ENCODE measurements at regions not wholly inside any gene's neighbourhood (a gene's known extent, or its start where the extent isn't known, plus 50 kb on each side); places are given as distances from the start of the nearest gene placed in this dataset.

GRCh38 chr12:92462527-92462926 is 240.3 kb upstream of the PLEKHG7 start:
- H3K27me3 ChIP-seq (replicated peaks; ENCODE audit: control insufficient read depth, insufficient read depth, low read length) = no peaks in the 10 kb centered on the region
- DNase-seq (ENCODE audit: extremely low read depth, insufficient read length) = no peak
- TF ChIP-seq, protein P1, sequence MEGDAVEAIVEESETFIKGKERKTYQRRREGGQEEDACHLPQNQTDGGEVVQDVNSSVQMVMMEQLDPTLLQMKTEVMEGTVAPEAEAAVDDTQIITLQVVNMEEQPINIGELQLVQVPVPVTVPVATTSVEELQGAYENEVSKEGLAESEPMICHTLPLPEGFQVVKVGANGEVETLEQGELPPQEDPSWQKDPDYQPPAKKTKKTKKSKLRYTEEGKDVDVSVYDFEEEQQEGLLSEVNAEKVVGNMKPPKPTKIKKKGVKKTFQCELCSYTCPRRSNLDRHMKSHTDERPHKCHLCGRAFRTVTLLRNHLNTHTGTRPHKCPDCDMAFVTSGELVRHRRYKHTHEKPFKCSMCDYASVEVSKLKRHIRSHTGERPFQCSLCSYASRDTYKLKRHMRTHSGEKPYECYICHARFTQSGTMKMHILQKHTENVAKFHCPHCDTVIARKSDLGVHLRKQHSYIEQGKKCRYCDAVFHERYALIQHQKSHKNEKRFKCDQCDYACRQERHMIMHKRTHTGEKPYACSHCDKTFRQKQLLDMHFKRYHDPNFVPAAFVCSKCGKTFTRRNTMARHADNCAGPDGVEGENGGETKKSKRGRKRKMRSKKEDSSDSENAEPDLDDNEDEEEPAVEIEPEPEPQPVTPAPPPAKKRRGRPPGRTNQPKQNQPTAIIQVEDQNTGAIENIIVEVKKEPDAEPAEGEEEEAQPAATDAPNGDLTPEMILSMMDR (IDR thresholded peaks at IDR 0.05; ENCODE audit: insufficient read depth, low read length, poor library complexity, severe bottlenecking) = no peak
- no peaks in the 10 kb centered on the region for H3K36me3 ChIP-seq (ENCODE audit: control insufficient read depth, insufficient read depth, low read length)
- H3K4me3 ChIP-seq (replicated peaks; ENCODE audit: low read depth, low read length) = no peak overlapping the region

DNA sequence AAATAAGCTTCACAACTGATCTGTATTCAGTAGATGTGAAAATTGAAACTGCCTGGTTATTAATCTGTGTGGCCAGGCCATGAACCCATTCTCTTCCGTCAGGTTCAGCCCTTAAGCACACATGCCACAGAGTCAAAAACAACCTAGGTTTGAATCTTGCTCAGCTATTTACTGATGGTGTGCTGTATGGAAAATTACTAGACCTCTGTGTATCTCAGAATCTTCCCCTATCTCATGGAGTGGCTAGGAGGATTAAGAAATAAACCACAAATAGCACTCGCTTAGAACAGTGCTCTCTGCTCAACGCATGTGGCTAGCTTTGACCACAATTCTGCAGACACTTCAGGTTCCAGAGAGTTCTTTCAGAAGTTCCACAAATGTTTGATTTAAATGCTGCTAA is 240.7 kb upstream of the PLEKHG7 start:
- TF ChIP-seq, protein P1 (IDR thresholded peaks at IDR 0.05; ENCODE audit: insufficient read depth, low read length, poor library complexity, severe bottlenecking) = no peak
- H3K4me3 ChIP-seq (replicated peaks; ENCODE audit: low read depth, low read length) = no peak overlapping the region
- peak; percentile 71 for DNase-seq (ENCODE audit: extremely low read depth, insufficient read length)

GRCh38 chr12:92459850-92460249 is 242.9 kb upstream of the PLEKHG7 start:
- Histone ChIP-seq H3K4me3 (replicated peaks; ENCODE audit: low read depth, low read length) (no peak overlapping the region), H3K27me3 (replicated peaks; ENCODE audit: control insufficient read depth, insufficient read depth, low read length) (no peaks in the 10 kb centered on the region), H3K36me3 (ENCODE audit: control insufficient read depth, insufficient read depth, low read length) (no peaks in the 10 kb centered on the region)
- DNase-seq (ENCODE audit: extremely low read depth, insufficient read length) = no peak
- TF ChIP-seq, protein P1 (IDR thresholded peaks at IDR 0.05; ENCODE audit: insufficient read depth, low read length, poor library complexity, severe bottlenecking) = no peak

More for the DNA sequence above, 240.7 kb upstream of the PLEKHG7 start:
- Histone ChIP-seq H3K27me3 (replicated peaks; ENCODE audit: control insufficient read depth, insufficient read depth, low read length) (no peaks in the 10 kb centered on the region), H3K36me3 (ENCODE audit: control insufficient read depth, insufficient read depth, low read length) (no peaks in the 10 kb centered on the region)

- H3K4me3 ChIP-seq (replicated peaks; ENCODE audit: low read depth, low read length) = no peak overlapping the region
- no peaks in the 10 kb centered on the region for H3K36me3 ChIP-seq (ENCODE audit: control insufficient read depth, insufficient read depth, low read length)
- DNase-seq (ENCODE audit: extremely low read depth, insufficient read length) = no peak
- TF ChIP-seq, protein P1 (IDR thresholded peaks at IDR 0.05; ENCODE audit: insufficient read depth, low read length, poor library complexity, severe bottlenecking) = no peak
- H3K27me3 ChIP-seq (replicated peaks; ENCODE audit: control insufficient read depth, insufficient read depth, low read length) = no peaks in the 10 kb centered on the region
Measured at GRCh38 chr12:92458996-92459395, 243.8 kb upstream of the PLEKHG7 start.

DNA sequence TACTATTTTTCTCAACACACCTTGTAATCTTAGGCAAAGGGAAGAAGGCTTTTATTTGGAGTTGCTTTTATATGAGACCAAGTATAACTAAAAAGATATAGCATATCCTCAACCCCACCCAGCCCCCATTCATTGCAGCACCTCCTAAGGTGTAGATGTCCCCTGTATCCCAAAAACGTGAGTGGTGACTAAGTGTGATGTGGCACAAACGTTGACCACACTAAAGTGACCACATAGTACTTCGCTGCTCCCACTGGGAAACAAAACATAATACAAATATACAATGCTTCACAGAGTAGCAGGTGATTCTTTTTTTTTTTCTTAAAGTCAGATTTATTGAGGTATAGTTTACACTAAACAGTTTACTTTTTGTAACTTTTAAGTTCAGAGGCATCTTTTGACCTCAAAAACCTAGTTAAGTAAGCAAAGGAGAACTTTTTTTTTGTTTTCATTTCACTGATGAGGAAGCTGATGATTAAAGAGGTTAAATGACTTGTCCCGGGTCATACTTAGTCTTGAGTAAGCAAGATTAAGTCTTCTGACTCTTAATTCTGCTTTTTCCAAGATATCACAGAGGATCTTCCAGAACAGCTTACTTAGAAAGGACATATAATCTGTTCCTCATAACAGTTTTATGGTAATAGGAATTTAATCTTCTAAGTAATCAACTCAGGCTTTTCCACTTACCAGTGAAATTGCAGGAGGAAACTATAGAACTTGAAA is 245.2 kb upstream of the PLEKHG7 start:
- Histone ChIP-seq H3K27me3 (replicated peaks; ENCODE audit: control insufficient read depth, insufficient read depth, low read length) (no peaks in the 10 kb centered on the region), H3K36me3 (ENCODE audit: control insufficient read depth, insufficient read depth, low read length) (no peaks in the 10 kb centered on the region), H3K4me3 (replicated peaks; ENCODE audit: low read depth, low read length) (no peak overlapping the region)
- TF ChIP-seq, protein P1 (IDR thresholded peaks at IDR 0.05; ENCODE audit: insufficient read depth, low read length, poor library complexity, severe bottlenecking) = no peak
- no peak for DNase-seq (ENCODE audit: extremely low read depth, insufficient read length)

Measured in GM06990 (cell line).